ENCODE measurements at regions not wholly inside any gene's neighbourhood (a gene's known extent, or its start where the extent isn't known, plus 50 kb on each side); places are given as distances from the start of the nearest gene placed in this dataset.

DNA sequence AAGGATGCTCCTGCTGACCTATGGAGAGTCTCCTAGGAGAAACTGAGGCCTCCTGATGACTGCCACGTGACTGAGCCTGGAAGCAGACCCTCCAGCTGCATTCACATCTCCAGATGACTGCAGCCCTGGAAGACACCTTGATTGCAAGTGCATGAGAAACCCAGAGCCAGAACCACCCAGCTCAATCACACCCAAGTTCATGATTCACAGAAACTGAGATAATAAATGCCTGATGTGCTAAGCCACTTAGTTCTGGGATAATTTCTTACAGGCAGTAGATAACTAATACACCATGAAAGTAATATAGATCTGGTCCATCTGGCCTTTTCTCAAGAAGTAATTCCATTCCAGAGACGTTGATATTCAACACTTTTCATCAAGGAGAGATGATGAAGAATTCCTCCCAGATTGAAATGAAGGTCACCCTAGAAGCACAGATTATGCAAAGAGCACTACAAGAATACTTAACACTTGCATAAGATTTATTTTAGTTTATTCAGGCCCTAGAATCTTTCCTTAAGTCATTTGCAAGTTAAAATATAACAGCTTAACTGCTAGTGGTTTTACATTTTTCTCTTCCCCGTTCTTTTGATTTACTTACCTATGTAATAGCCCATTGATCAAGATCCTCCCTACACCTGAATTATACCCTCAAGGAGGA is 208.2 kb upstream of the INHBA start:
- H3K27me3 ChIP-seq: no peaks in the 10 kb centered on the region
- ATAC-seq: no peak

DNA sequence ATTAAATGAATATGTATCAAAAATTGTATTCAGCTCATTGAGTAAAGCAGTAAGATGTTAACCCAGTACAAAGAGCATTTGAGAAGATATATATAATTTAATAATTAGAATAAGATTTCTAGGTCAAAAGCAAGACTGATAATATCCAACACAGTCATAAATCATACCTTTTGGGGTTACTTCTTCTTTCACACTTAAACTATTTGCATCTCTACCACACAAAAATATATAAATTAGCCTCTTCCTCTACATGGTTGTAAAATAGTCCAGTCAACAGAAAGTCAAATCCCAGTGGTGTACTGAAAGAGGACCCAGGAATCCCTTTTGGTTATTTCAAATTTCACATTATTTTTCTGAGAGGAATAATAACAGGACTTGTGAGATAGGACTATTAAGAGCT is 204.6 kb upstream of the INHBA start:
- Histone ChIP-seq H3K36me3 (no peaks in the 10 kb centered on the region), H3K27me3 (no peaks in the 10 kb centered on the region), H3K27ac (no peak overlapping the region), H3K9me3 (no peaks in the 10 kb centered on the region), H3K4me3 (no peak overlapping the region), H3K4me1 (no peaks in the 10 kb centered on the region)
- ATAC-seq: no peak
- DNase-seq: no peak
- intact Hi-C loops (cut with DNase I): no loop called here
- TF ChIP-seq, protein P1, sequence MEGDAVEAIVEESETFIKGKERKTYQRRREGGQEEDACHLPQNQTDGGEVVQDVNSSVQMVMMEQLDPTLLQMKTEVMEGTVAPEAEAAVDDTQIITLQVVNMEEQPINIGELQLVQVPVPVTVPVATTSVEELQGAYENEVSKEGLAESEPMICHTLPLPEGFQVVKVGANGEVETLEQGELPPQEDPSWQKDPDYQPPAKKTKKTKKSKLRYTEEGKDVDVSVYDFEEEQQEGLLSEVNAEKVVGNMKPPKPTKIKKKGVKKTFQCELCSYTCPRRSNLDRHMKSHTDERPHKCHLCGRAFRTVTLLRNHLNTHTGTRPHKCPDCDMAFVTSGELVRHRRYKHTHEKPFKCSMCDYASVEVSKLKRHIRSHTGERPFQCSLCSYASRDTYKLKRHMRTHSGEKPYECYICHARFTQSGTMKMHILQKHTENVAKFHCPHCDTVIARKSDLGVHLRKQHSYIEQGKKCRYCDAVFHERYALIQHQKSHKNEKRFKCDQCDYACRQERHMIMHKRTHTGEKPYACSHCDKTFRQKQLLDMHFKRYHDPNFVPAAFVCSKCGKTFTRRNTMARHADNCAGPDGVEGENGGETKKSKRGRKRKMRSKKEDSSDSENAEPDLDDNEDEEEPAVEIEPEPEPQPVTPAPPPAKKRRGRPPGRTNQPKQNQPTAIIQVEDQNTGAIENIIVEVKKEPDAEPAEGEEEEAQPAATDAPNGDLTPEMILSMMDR (IDR thresholded peaks at IDR 0.05): no peak

More for the DNA sequence above, 208.2 kb upstream of the INHBA start:
- intact Hi-C loops (cut with DNase I): no loop called here
- TF ChIP-seq, protein P1 (IDR thresholded peaks at IDR 0.05): no peak
- H3K4me1 ChIP-seq: no peaks in the 10 kb centered on the region
- no peaks in the 10 kb centered on the region for H3K9me3 ChIP-seq
- no peak for DNase-seq
- no peak overlapping the region for H3K4me3 ChIP-seq
- H3K27ac ChIP-seq: no peak overlapping the region
- no peaks in the 10 kb centered on the region for H3K36me3 ChIP-seq

DNA sequence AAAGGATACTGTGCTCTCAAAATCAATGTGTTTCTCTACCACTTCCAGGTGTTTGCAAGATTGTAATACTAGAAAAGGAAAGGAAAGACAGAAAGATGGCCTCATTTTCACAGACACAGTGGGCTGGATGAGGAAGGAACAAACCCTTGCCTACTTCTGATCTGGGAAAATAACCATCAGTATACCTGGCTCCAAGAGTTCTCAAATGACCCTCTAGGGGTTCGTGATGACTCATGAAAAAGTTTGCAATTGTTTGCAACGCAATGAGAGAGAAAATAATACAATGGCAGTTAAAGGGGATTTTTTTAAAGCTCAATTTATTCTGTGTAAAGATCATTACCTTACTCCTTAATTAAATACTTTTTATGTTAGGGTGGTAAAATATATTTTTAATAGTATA is 197.6 kb upstream of the INHBA start:
- Histone ChIP-seq H3K4me1 (no peaks in the 10 kb centered on the region), H3K27me3 (no peaks in the 10 kb centered on the region), H3K4me3 (no peak overlapping the region), H3K36me3 (no peaks in the 10 kb centered on the region), H3K9me3 (no peaks in the 10 kb centered on the region), H3K27ac (no peak overlapping the region)
- intact Hi-C loops (cut with DNase I): no loop called here
- DNase-seq (no peak), ATAC-seq (no peak)
- TF ChIP-seq, protein P1 (IDR thresholded peaks at IDR 0.05): no peak

DNA sequence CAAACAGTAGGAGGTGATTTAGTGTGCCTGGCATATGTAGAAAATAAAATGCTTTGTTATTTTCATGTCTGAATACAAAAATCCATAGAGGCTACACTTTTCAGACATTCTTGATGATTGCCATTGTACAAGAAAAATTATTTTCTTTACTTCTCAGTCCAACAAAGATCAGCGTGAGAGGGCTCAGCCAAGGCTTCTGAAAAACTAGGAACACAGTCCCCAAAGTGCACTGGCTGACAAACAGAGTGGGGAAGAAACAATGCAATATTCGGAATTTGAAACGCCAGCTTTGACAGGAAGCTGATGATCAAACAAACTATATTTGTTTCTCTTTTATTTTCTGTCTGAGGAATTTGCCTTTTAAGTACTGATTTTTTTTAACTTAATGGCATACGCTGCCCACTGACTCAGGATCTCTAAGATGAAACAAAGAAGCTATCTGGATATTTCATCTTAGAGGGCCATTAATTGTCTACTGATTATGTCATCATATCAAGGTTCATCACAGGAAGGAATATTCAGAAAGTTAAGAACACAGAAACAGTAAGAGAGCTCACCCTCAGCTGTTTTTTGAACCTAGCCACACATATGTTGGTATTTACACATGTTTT is 197.0 kb upstream of the INHBA start:
- Histone ChIP-seq H3K36me3 (no peaks in the 10 kb centered on the region), H3K27ac (no peak overlapping the region), H3K27me3 (no peaks in the 10 kb centered on the region), H3K4me1 (no peaks in the 10 kb centered on the region), H3K4me3 (no peak overlapping the region), H3K9me3 (no peaks in the 10 kb centered on the region)
- intact Hi-C loops (cut with DNase I): no loop called here
- TF ChIP-seq, protein P1 (IDR thresholded peaks at IDR 0.05): no peak
- ATAC-seq: no peak
- DNase-seq: no peak

DNA sequence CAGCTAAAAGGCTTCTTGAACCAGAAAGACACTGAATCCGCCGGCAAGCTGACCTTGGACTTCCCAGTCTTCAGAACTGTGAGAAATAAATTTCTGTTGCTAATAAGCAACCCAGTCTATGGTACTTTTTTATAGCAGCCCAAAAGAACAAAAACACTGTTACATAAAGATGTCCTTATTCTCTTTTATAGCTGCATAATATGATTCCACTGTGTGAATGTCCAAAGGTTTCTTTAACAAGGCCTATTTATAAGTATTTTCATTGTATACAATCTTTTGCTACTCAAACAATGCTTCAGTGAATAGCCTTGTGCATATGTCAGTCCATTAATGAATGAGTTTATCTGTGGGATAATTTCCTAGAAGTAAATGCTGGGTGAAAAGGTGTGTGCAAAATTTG is 190.8 kb upstream of the INHBA start:
- Histone ChIP-seq H3K4me1 (no peaks in the 10 kb centered on the region), H3K27me3 (no peaks in the 10 kb centered on the region), H3K27ac (no peak overlapping the region), H3K36me3 (no peaks in the 10 kb centered on the region), H3K9me3 (no peaks in the 10 kb centered on the region), H3K4me3 (no peak overlapping the region)
- TF ChIP-seq, protein P1 (IDR thresholded peaks at IDR 0.05): no peak
- intact Hi-C loops (cut with DNase I): no loop called here
- no peak for DNase-seq
- ATAC-seq: no peak

Data from upper lobe of right lung (tissue), 1 donor.